GM23338 (cell line): ENCODE measurements at regions not wholly inside any gene's neighbourhood (a gene's known extent, or its start where the extent isn't known, plus 50 kb on each side); places are given as distances from the start of the nearest gene placed in this dataset.

ENCODE experiments used
- ATAC-seq: fragments of 200-7000 bp; cut with Tn5 transposase; 3 replicates; pipeline ENCODE4 v1.9.1; 2020
- DNase-seq: peaks from one replicate; pipeline ENCODE4 v3.0.0-alpha.2; 2015; ENCODE audit warnings: low spot score
- H2AFZ ChIP-seq: fragments of 200-600 bp; sonication (generic); 2 replicates; pipeline ENCODE4 v1.8.0; 2016; ENCODE audit warnings: antibody characterized with exemption, mild to moderate bottlenecking, moderate library complexity
- H3F3A ChIP-seq: fragments of 200-600 bp; sonication (generic); replicated peaks from 2 replicates; pipeline ENCODE4 v1.8.0; 2017; ENCODE audit warnings: antibody characterized with exemption, mixed run types, low read depth
- H3K27ac ChIP-seq: fragments of 200-600 bp; sonication (generic); 2 replicates; pipeline ENCODE4 v1.6.1; 2016; ENCODE audit warnings: low read depth
- H3K27me3 ChIP-seq: fragments of 200-600 bp; sonication (generic); 2 replicates; pipeline ENCODE4 v1.8.0; 2016; ENCODE audit warnings: mild to moderate bottlenecking, mixed run types, moderate library complexity; ENCODE audit not compliant: insufficient read depth
- H3K36me3 ChIP-seq: fragments of 200-600 bp; sonication (generic); 2 replicates; pipeline ENCODE4 v1.8.0; 2016; ENCODE audit warnings: mild to moderate bottlenecking; ENCODE audit not compliant: insufficient read depth
- H3K4me1 ChIP-seq: fragments of 200-600 bp; sonication (generic); 2 replicates; pipeline ENCODE4 v1.8.0; 2016; ENCODE audit warnings: mild to moderate bottlenecking, moderate library complexity; ENCODE audit not compliant: insufficient read depth
- H3K4me2 ChIP-seq: fragments of 200-600 bp; sonication (generic); 2 replicates; pipeline ENCODE4 v1.7.1; 2017; ENCODE audit warnings: mixed run types
- H3K4me3 ChIP-seq: fragments of 200-600 bp; sonication (generic); 2 replicates; pipeline ENCODE4 v1.6.1; 2016; ENCODE audit warnings: mixed run types
- H3K79me2 ChIP-seq: fragments of 200-600 bp; sonication (generic); replicated peaks from 2 replicates; pipeline ENCODE4 v1.8.0; 2017; ENCODE audit warnings: mild to moderate bottlenecking; ENCODE audit not compliant: insufficient read depth
- H3K9me2 ChIP-seq: fragments of 200-600 bp; sonication (generic); 2 replicates; pipeline ENCODE4 v1.8.0; 2017; ENCODE audit not compliant: insufficient read depth
- H4K20me1 ChIP-seq: fragments of 200-600 bp; sonication (generic); replicated peaks from 2 replicates; pipeline ENCODE4 v1.8.0; 2017; ENCODE audit warnings: mild to moderate bottlenecking; ENCODE audit not compliant: insufficient read depth
- H3K27ac Mint-ChIP-seq: 2 replicates; pipeline ENCODE4 v1.8.0; 2020; ENCODE audit warnings: inconsistent platforms, mild to moderate bottlenecking, moderate library complexity, mixed read lengths
- H3K27me3 Mint-ChIP-seq: 3 replicates; pipeline ENCODE4 v1.8.0; 2022; ENCODE audit warnings: low read depth, mild to moderate bottlenecking, moderate library complexity, mixed read lengths, inconsistent platforms; ENCODE audit not compliant: insufficient read depth, poor library complexity
- H3K36me3 Mint-ChIP-seq: 3 replicates; pipeline ENCODE4 v1.8.0; 2021; ENCODE audit warnings: low read depth, mild to moderate bottlenecking, inconsistent platforms, moderate library complexity, mixed read lengths
- H3K4me1 Mint-ChIP-seq: 3 replicates; pipeline ENCODE4 v1.8.0; 2020; ENCODE audit warnings: mild to moderate bottlenecking, inconsistent platforms, mixed read lengths
- H3K4me3 Mint-ChIP-seq: 3 replicates; pipeline ENCODE4 v1.8.0; 2021; ENCODE audit warnings: moderate library complexity, mild to moderate bottlenecking, inconsistent platforms, mixed read lengths
- H3K9me3 Mint-ChIP-seq: 3 replicates; pipeline ENCODE4 v1.8.0; 2020; ENCODE audit warnings: moderate library complexity, mild to moderate bottlenecking, inconsistent platforms, mixed read lengths
- CREB1 ChIP-seq: fragments of 250-450 bp; sonication (Bioruptor Pico); IDR thresholded peaks from 2 replicates; pipeline ENCODE4 v1.5.0; 2020; ENCODE audit warnings: low read depth, mild to moderate bottlenecking, moderate library complexity
- CTCF ChIP-seq, 2 experiments: fragments of 200-600 bp in 1 of 2; sonication (generic) in 1 of 2; conservative IDR thresholded peaks; 2 replicates each; pipeline versions ENCODE4 v1.5.1 to v1.6.1; 2016 to 2017; ENCODE audit warnings: antibody characterized with exemption in 2 of 2, low read depth in 2 of 2, mild to moderate bottlenecking in 2 of 2, moderate library complexity in 1 of 2
- EZH2 ChIP-seq: fragments of 200-600 bp; sonication (generic); IDR thresholded peaks from one replicate; pipeline ENCODE4 v1.8.0; 2017; ENCODE audit warnings: antibody characterized with exemption, mild to moderate bottlenecking, low read depth; ENCODE audit not compliant: unreplicated experiment
- EZH2phosphoT487 ChIP-seq: fragments of 200-600 bp; sonication (generic); IDR thresholded peaks from one replicate; pipeline ENCODE4 v1.8.1; 2018; ENCODE audit warnings: antibody characterized with exemption; ENCODE audit not compliant: unreplicated experiment
- JUNB ChIP-seq: IDR thresholded peaks from one replicate; pipeline ENCODE4 v1.6.1; 2016; ENCODE audit warnings: antibody characterized with exemption; ENCODE audit not compliant: unreplicated experiment
- NANOG ChIP-seq: IDR thresholded peaks from 2 replicates; pipeline ENCODE4 v1.6.1; 2016; ENCODE audit warnings: antibody characterized with exemption, borderline replicate concordance
- POLR2AphosphoS5 ChIP-seq: IDR thresholded peaks from 2 replicates; pipeline ENCODE4 v1.6.1; 2016; ENCODE audit warnings: antibody characterized with exemption, low read depth
- REST ChIP-seq: IDR thresholded peaks from one replicate; pipeline ENCODE4 v1.6.1; 2018; ENCODE audit warnings: antibody characterized with exemption; ENCODE audit not compliant: unreplicated experiment
- STAT1 ChIP-seq: IDR thresholded peaks from one replicate; pipeline ENCODE4 v1.6.1; 2016; ENCODE audit warnings: antibody characterized with exemption; ENCODE audit not compliant: unreplicated experiment
- ZNF114 ChIP-seq: fragments of 250-450 bp; sonication (Bioruptor Pico); IDR thresholded peaks from 2 replicates; pipeline ENCODE4 v1.5.0; 2020; ENCODE audit warnings: mild to moderate bottlenecking, moderate library complexity
- ZNF331 ChIP-seq: fragments of 250-450 bp; sonication (Bioruptor Pico); IDR thresholded peaks from 2 replicates; pipeline ENCODE4 v1.5.0; 2020; ENCODE audit warnings: low read depth, mild to moderate bottlenecking, moderate library complexity
- TF ChIP-seq, protein P1 (sequence below): fragments of 250-450 bp; sonication (Bioruptor Pico); IDR thresholded peaks from 2 replicates; pipeline ENCODE4 v1.5.0; 2020; ENCODE audit warnings: mild to moderate bottlenecking, moderate library complexity
- TF ChIP-seq, protein P2 (sequence below): IDR thresholded peaks from 2 replicates; pipeline ENCODE4 v1.6.1; 2016; ENCODE audit warnings: antibody characterized with exemption

DNA sequence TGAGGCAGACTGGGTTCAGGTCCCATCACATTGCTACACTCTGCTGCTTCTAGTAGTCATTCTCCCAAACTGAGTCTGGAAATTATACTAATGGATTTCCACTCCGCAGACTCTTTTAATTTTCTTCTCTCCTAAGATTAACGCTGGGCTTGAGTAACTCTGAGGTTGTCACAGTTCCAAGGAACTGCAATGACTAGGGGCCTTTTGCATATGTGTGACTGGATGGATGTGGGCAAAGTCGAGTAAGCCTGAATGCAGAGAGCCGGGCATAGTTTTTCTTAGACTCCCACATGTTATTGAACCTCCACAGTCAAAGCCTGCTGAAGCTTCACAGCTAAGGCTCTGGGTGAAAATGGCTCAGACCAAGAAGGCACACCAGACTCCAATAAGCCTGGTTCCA, 160.9 kb upstream of the PROX1 start:
- TF ChIP-seq STAT1 (no peak), CTCF (conservative IDR thresholded peaks at IDR 0.05; ENCODE audit: low read depth in 2 of 2) (no peak), POLR2AphosphoS5 (no peak), EZH2phosphoT487 (no peak), ZNF114 (CRISPR knock-in tag) (no peak), REST (no peak), JUNB (no peak), ZNF331 (no peak), NANOG (no peak), CREB1 (CRISPR knock-in tag) (no peak), EZH2 (no peak)
- TF ChIP-seq, protein P1, sequence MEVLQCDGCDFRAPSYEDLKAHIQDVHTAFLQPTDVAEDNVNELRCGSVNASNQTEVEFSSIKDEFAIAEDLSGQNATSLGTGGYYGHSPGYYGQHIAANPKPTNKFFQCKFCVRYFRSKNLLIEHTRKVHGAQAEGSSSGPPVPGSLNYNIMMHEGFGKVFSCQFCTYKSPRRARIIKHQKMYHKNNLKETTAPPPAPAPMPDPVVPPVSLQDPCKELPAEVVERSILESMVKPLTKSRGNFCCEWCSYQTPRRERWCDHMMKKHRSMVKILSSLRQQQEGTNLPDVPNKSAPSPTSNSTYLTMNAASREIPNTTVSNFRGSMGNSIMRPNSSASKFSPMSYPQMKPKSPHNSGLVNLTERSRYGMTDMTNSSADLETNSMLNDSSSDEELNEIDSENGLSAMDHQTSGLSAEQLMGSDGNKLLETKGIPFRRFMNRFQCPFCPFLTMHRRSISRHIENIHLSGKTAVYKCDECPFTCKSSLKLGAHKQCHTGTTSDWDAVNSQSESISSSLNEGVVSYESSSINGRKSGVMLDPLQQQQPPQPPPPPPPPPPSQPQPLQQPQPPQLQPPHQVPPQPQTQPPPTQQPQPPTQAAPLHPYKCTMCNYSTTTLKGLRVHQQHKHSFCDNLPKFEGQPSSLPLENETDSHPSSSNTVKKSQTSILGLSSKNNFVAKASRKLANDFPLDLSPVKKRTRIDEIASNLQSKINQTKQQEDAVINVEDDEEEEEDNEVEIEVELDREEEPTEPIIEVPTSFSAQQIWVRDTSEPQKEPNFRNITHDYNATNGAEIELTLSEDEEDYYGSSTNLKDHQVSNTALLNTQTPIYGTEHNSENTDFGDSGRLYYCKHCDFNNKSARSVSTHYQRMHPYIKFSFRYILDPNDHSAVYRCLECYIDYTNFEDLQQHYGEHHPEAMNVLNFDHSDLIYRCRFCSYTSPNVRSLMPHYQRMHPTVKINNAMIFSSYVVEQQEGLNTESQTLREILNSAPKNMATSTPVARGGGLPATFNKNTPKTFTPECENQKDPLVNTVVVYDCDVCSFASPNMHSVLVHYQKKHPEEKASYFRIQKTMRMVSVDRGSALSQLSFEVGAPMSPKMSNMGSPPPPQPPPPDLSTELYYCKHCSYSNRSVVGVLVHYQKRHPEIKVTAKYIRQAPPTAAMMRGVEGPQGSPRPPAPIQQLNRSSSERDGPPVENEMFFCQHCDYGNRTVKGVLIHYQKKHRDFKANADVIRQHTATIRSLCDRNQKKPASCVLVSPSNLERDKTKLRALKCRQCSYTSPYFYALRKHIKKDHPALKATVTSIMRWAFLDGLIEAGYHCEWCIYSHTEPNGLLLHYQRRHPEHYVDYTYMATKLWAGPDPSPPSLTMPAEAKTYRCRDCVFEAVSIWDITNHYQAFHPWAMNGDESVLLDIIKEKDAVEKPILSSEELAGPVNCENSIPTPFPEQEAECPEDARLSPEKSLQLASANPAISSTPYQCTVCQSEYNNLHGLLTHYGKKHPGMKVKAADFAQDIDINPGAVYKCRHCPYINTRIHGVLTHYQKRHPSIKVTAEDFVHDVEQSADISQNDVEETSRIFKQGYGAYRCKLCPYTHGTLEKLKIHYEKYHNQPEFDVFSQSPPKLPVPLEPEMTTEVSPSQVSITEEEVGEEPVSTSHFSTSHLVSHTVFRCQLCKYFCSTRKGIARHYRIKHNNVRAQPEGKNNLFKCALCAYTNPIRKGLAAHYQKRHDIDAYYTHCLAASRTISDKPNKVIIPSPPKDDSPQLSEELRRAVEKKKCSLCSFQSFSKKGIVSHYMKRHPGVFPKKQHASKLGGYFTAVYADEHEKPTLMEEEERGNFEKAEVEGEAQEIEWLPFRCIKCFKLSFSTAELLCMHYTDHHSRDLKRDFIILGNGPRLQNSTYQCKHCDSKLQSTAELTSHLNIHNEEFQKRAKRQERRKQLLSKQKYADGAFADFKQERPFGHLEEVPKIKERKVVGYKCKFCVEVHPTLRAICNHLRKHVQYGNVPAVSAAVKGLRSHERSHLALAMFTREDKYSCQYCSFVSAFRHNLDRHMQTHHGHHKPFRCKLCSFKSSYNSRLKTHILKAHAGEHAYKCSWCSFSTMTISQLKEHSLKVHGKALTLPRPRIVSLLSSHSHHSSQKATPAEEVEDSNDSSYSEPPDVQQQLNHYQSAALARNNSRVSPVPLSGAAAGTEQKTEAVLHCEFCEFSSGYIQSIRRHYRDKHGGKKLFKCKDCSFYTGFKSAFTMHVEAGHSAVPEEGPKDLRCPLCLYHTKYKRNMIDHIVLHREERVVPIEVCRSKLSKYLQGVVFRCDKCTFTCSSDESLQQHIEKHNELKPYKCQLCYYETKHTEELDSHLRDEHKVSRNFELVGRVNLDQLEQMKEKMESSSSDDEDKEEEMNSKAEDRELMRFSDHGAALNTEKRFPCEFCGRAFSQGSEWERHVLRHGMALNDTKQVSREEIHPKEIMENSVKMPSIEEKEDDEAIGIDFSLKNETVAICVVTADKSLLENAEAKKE: no peak
- TF ChIP-seq, protein P2, sequence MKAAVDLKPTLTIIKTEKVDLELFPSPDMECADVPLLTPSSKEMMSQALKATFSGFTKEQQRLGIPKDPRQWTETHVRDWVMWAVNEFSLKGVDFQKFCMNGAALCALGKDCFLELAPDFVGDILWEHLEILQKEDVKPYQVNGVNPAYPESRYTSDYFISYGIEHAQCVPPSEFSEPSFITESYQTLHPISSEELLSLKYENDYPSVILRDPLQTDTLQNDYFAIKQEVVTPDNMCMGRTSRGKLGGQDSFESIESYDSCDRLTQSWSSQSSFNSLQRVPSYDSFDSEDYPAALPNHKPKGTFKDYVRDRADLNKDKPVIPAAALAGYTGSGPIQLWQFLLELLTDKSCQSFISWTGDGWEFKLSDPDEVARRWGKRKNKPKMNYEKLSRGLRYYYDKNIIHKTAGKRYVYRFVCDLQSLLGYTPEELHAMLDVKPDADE: no peak
- H3K27ac ChIP-seq: no peak overlapping the region
- Mint-ChIP-seq H3K36me3 (peaks cover 6% of the 10 kb centered on the region; the same call in 2 of the 3 replicates), H3K4me1 (peaks cover 20% of the 10 kb centered on the region), H3K9me3 (peaks cover 6% of the 10 kb centered on the region; the same call in 2 of the 3 replicates), H3K27ac (no peak overlapping the region), H3K4me3 (no peak overlapping the region), H3K27me3 (peaks cover 3% of the 10 kb centered on the region)
- H3K79me2 ChIP-seq: no peaks in the 10 kb centered on the region
- H3K36me3 ChIP-seq: no peaks in the 10 kb centered on the region; the same call in 1 of the 2 replicates
- no peaks in the 10 kb centered on the region for H3K27me3 ChIP-seq
- no peaks in the 10 kb centered on the region for H4K20me1 ChIP-seq
- peaks cover 3% of the 10 kb centered on the region; the same call in 1 of the 2 replicates for H3K9me2 ChIP-seq
- H3K4me3 ChIP-seq: no peak overlapping the region
- H3F3A ChIP-seq: no peaks in the 10 kb centered on the region
- no peak for DNase-seq
- H2AFZ ChIP-seq: no peak overlapping the region
- H3K4me1 ChIP-seq: peaks cover 7% of the 10 kb centered on the region
- no peak for ATAC-seq
- H3K4me2 ChIP-seq: no peak overlapping the region
